Osteoblast (primary cell): ENCODE measurements at regions not wholly inside any gene's neighbourhood (a gene's known extent, or its start where the extent isn't known, plus 50 kb on each side); places are given as distances from the start of the nearest gene placed in this dataset.

Experiments used
- DNase-seq: peaks from one replicate; pipeline ENCODE4 v3.0.0; 2011; ENCODE audit warnings: low spot score, mixed read lengths; ENCODE audit not compliant: insufficient read length; ENCODE audit errors: missing footprints
- H2AFZ ChIP-seq: 2 replicates; pipeline ENCODE4 v1.6.0; 2011; ENCODE audit warnings: mild to moderate bottlenecking, low read length
- H3K27ac ChIP-seq: 2 replicates; pipeline ENCODE4 v1.5.1; 2011; ENCODE audit warnings: mild to moderate bottlenecking, low read depth, low read length, moderate library complexity
- H3K27me3 ChIP-seq: 2 replicates; pipeline ENCODE4 v1.6.0; 2012; ENCODE audit warnings: mild to moderate bottlenecking, control low read depth, inconsistent platforms, low read length, moderate library complexity; ENCODE audit not compliant: insufficient read depth
- H3K36me3 ChIP-seq: 2 replicates; pipeline ENCODE4 v1.5.1; 2011; ENCODE audit warnings: mild to moderate bottlenecking, low read length, control low read depth, moderate library complexity; ENCODE audit not compliant: insufficient read depth
- H3K4me1 ChIP-seq: 2 replicates; pipeline ENCODE4 v1.5.1; 2011; ENCODE audit warnings: mild to moderate bottlenecking, low read length, control low read depth, moderate library complexity; ENCODE audit not compliant: insufficient read depth
- H3K4me2 ChIP-seq: 2 replicates; pipeline ENCODE4 v1.6.0; 2011; ENCODE audit warnings: mild to moderate bottlenecking, low read length; ENCODE audit not compliant: insufficient read depth
- H3K4me3 ChIP-seq: fragments of 200-600 bp; sonication (generic); 3 replicates; pipeline ENCODE4 v1.5.1; 2012; ENCODE audit warnings: mild to moderate bottlenecking, low read length, inconsistent platforms; ENCODE audit not compliant: insufficient read depth
- H3K79me2 ChIP-seq: 2 replicates; pipeline ENCODE4 v1.6.0; 2012; ENCODE audit warnings: mild to moderate bottlenecking, low read length, control low read depth, inconsistent platforms; ENCODE audit not compliant: insufficient read depth
- H3K9me3 ChIP-seq: 2 replicates; pipeline ENCODE4 v1.5.1; 2011; ENCODE audit warnings: low read depth, low read length, control low read depth
- H4K20me1 ChIP-seq: 2 replicates; pipeline ENCODE4 v1.6.0; 2012; ENCODE audit warnings: mild to moderate bottlenecking, low read length, control low read depth; ENCODE audit not compliant: insufficient read depth
- CTCF ChIP-seq: IDR thresholded peaks from 2 replicates; pipeline ENCODE4 v1.5.1; 2011; ENCODE audit warnings: mild to moderate bottlenecking, low read depth, low read length, moderate library complexity; ENCODE audit errors: extremely low read depth

- peak overlapping the region; percentile 49 for H2AFZ ChIP-seq
- H3K27ac ChIP-seq, result no peak overlapping the region
- no peaks in the 10 kb centered on the region for H3K27me3 ChIP-seq
- peak; percentile 18 for TF ChIP-seq CTCF
- no peaks in the 10 kb centered on the region for H3K4me1 ChIP-seq
- no peaks in the 10 kb centered on the region for H3K36me3 ChIP-seq
- H3K9me3 ChIP-seq, result no peaks in the 10 kb centered on the region
- no peak overlapping the region for H3K4me2 ChIP-seq
- H3K4me3 ChIP-seq, result no peak overlapping the region
- H4K20me1 ChIP-seq, result no peaks in the 10 kb centered on the region
- DNase-seq, result no peak
- H3K79me2 ChIP-seq, result no peaks in the 10 kb centered on the region
These were observed 183.3 kb upstream of the ADGRL2 start for GRCh38 chr1:81617308-81617967.

- no peaks in the 10 kb centered on the region for H3K4me1 ChIP-seq
- H3K9me3 ChIP-seq, result no peaks in the 10 kb centered on the region
- no peak overlapping the region for H3K4me2 ChIP-seq
- no peaks in the 10 kb centered on the region for H3K27me3 ChIP-seq
- H3K4me3 ChIP-seq, result no peak overlapping the region
- no peaks in the 10 kb centered on the region for H3K79me2 ChIP-seq
- no peak for DNase-seq
- no peak overlapping the region for H3K27ac ChIP-seq
- H4K20me1 ChIP-seq, result no peaks in the 10 kb centered on the region
- TF ChIP-seq CTCF, result no peak
- H2AFZ ChIP-seq, result no peak overlapping the region
- H3K36me3 ChIP-seq, result no peaks in the 10 kb centered on the region
These were observed 186.9 kb upstream of the ADGRL2 start for GRCh38 chr1:81613803-81614202.

GRCh38 chr1:81607924-81608323 lies 192.8 kb upstream of the ADGRL2 start:
- TF ChIP-seq CTCF, result no peak
- no peak overlapping the region for H3K4me3 ChIP-seq
- no peak overlapping the region for H3K4me2 ChIP-seq
- H3K36me3 ChIP-seq, result no peaks in the 10 kb centered on the region
- H2AFZ ChIP-seq, result no peak overlapping the region
- H3K4me1 ChIP-seq, result no peaks in the 10 kb centered on the region
- no peaks in the 10 kb centered on the region for H3K27me3 ChIP-seq
- H3K9me3 ChIP-seq, result no peaks in the 10 kb centered on the region
- no peak overlapping the region for H3K27ac ChIP-seq
- no peaks in the 10 kb centered on the region for H3K79me2 ChIP-seq
- no peaks in the 10 kb centered on the region for H4K20me1 ChIP-seq
- DNase-seq, result no peak

GRCh38 chr1:81607086-81607485 lies 193.6 kb upstream of the ADGRL2 start:
- H4K20me1 ChIP-seq, result no peaks in the 10 kb centered on the region
- H3K4me2 ChIP-seq, result no peak overlapping the region
- TF ChIP-seq CTCF, result no peak
- H3K4me3 ChIP-seq, result no peak overlapping the region
- H3K36me3 ChIP-seq, result no peaks in the 10 kb centered on the region
- no peak overlapping the region for H2AFZ ChIP-seq
- H3K27ac ChIP-seq, result no peak overlapping the region
- no peaks in the 10 kb centered on the region for H3K4me1 ChIP-seq
- no peaks in the 10 kb centered on the region for H3K27me3 ChIP-seq
- no peak for DNase-seq
- H3K79me2 ChIP-seq, result no peaks in the 10 kb centered on the region
- no peaks in the 10 kb centered on the region for H3K9me3 ChIP-seq
